NT2/D1 (cell line): ENCODE measurements at regions not wholly inside any gene's neighbourhood (a gene's known extent, or its start where the extent isn't known, plus 50 kb on each side); places are given as distances from the start of the nearest gene placed in this dataset.

Source experiments
- SUZ12 ChIP-seq: IDR thresholded peaks from 2 replicates; pipeline ENCODE4 v1.6.1; 2011; ENCODE audit not compliant: insufficient read length, insufficient read depth; ENCODE audit errors: extremely low read depth
- YY1 ChIP-seq: IDR thresholded peaks from 2 replicates; pipeline ENCODE4 v1.6.1; 2011; ENCODE audit not compliant: insufficient read length, insufficient read depth
- ZNF274 ChIP-seq: IDR thresholded peaks from 2 replicates; pipeline ENCODE4 v1.6.1; 2011; ENCODE audit warnings: mild to moderate bottlenecking, low read depth, low read length

GRCh38 chr11:109236188-109236587 is 185.8 kb upstream of the C11orf87 start:
- TF ChIP-seq ZNF274 (no peak), SUZ12 (no peak), YY1 (no peak)
